HepG2 (cell line): ENCODE measurements at regions not wholly inside any gene's neighbourhood (a gene's known extent, or its start where the extent isn't known, plus 50 kb on each side); places are given as distances from the start of the nearest gene placed in this dataset.

Experiments
- ATAC-seq: fragments of 200-7000 bp; cut with Tn5 transposase; 3 replicates; pipeline ENCODE4 v1.9.1; 2020; ENCODE audit warnings: mild to moderate bottlenecking, moderate library complexity
- BruUV-seq: library from RNA; stranded (reverse); fragments of 400-500 nt; replicated peaks from 2 replicates; lab custom pipeline; 2021; lab: Mats Ljungman, UMichigan
- CTCF ChIA-PET: fragments of 300-600 bp; formaldehyde crosslinking; extraction: SDS; loops from one replicate; lab custom pipeline; 2021; ENCODE audit warnings: low total read pairs, inconsistent platforms, low intra/inter-chr PET ratio; lab: Yijun Ruan, JAX
- POLR2A ChIA-PET: fragments of 350-600 bp; sonication (Branson Sonifier 250); formaldehyde crosslinking; loops from one replicate; lab custom pipeline; 2020; ENCODE audit warnings: antibody characterized with exemption, inconsistent platforms; lab: Yijun Ruan, JAX
- DNase-seq: peaks from one replicate; pipeline ENCODE4 v3.0.0-alpha.2; 2015; ENCODE audit warnings: low spot score
- FAIRE-seq: peaks from 3 replicates; lab custom pipeline; 2011; peaks lifted over from hg19 to GRCh38; lab: Jason Lieb, UNC
- H2AFZ ChIP-seq: one replicate; pipeline ENCODE4 v1.6.1; 2011; ENCODE audit warnings: low read length, inconsistent platforms
- H3K27ac ChIP-seq: fragments of 300-600 bp; 3 replicates; pipeline ENCODE4 v1.8.0; 2011; ENCODE audit warnings: mixed run types, mild to moderate bottlenecking, mixed read lengths, low read length, inconsistent platforms; ENCODE audit not compliant: insufficient read depth; ENCODE audit errors: extremely low read length
- H3K27me3 ChIP-seq, 2 experiments: fragments of 200-600 bp in 1 of 2; 2 replicates in 1 of 2; 3 replicates in 1 of 2; pipeline versions ENCODE4 v1.6.0 to v1.8.0; 2011; ENCODE audit warnings: low read length in 2 of 2, mild to moderate bottlenecking in 2 of 2, moderate library complexity in 2 of 2, inconsistent platforms in 1 of 2; ENCODE audit not compliant: insufficient read depth in 2 of 2, control insufficient read depth in 1 of 2
- H3K36me3 ChIP-seq, 2 experiments: fragments of 200-600 bp in 1 of 2; replicated peaks in 1 of 2; 2 replicates in 1 of 2; 3 replicates in 1 of 2; pipeline versions ENCODE4 v1.5.1 to v1.8.0; 2011; ENCODE audit warnings: low read length in 2 of 2, inconsistent platforms in 1 of 2; ENCODE audit not compliant: insufficient read depth in 2 of 2, control insufficient read depth in 1 of 2
- H3K4me1 ChIP-seq: 2 replicates; pipeline ENCODE4 v1.5.1; 2012; ENCODE audit warnings: low read length, inconsistent platforms; ENCODE audit not compliant: insufficient read depth
- H3K4me2 ChIP-seq: 2 replicates; pipeline ENCODE4 v1.6.0; 2011; ENCODE audit warnings: low read depth, low read length, inconsistent platforms
- H3K4me3 ChIP-seq, 3 experiments: fragments of 200-600 bp in 1 of 3; sonication (generic), shearing (Covaris generic) in 1 of 3; replicated peaks in 1 of 3; 2 replicates each; pipeline ENCODE4 v1.5.1; 2011 to 2016; ENCODE audit warnings: low read length in 3 of 3, inconsistent platforms in 2 of 3, low read depth in 2 of 3, mild to moderate bottlenecking in 2 of 3, control low read depth in 1 of 3, mixed read lengths in 1 of 3; ENCODE audit not compliant: insufficient read depth in 1 of 3
- H3K79me2 ChIP-seq: one replicate; pipeline ENCODE4 v1.6.1; 2011; ENCODE audit warnings: low read length, inconsistent platforms; ENCODE audit not compliant: insufficient read depth
- H3K9ac ChIP-seq: 2 replicates; pipeline ENCODE4 v1.6.0; 2011; ENCODE audit warnings: mild to moderate bottlenecking, low read depth, low read length, inconsistent platforms; ENCODE audit not compliant: insufficient read depth
- H3K9me3 ChIP-seq: 2 replicates; pipeline ENCODE4 v1.5.1; 2012; ENCODE audit warnings: mild to moderate bottlenecking, low read length
- H4K20me1 ChIP-seq: 2 replicates; pipeline ENCODE4 v1.6.0; 2011; ENCODE audit warnings: inconsistent platforms, mild to moderate bottlenecking, low read length, moderate library complexity; ENCODE audit not compliant: insufficient read depth
- ETV5 ChIP-seq: IDR thresholded peaks from 2 replicates; pipeline ENCODE4 v1.6.1; 2018; ENCODE audit warnings: missing biosample characterization, missing genetic modification reagents, inconsistent platforms, borderline replicate concordance
- MXI1 ChIP-seq: IDR thresholded peaks from 3 replicates; pipeline ENCODE4 v1.6.1; 2012; ENCODE audit warnings: low read depth, low read length, inconsistent platforms, borderline replicate concordance
- NFYB ChIP-seq: sonication (generic); formaldehyde crosslinking; IDR thresholded peaks from 2 replicates; pipeline ENCODE4 v1.4.0; 2020; ENCODE audit warnings: missing genetic modification reagents
- SOX13 ChIP-seq, 3 experiments: fragments of 450-650 bp in 1 of 3; sonication (generic) in 1 of 3; formaldehyde crosslinking in 1 of 3; IDR thresholded peaks in 2 of 3; conservative IDR thresholded peaks in 1 of 3; 2 replicates each; pipeline versions ENCODE4 v1.5.0 to v1.6.1; 2016 to 2020; ENCODE audit warnings: antibody characterized with exemption in 1 of 3, mild to moderate bottlenecking in 1 of 3, missing compliant biosample characterization in 1 of 3, missing genetic modification reagents in 1 of 3, moderate library complexity in 1 of 3
- YY1 ChIP-seq: IDR thresholded peaks from 2 replicates; pipeline ENCODE4 v1.6.1; 2011; ENCODE audit warnings: low read length, low read depth, moderate library complexity, mild to moderate bottlenecking; ENCODE audit not compliant: insufficient read depth, insufficient replicate concordance
- ZNF205 ChIP-seq: IDR thresholded peaks from 2 replicates; pipeline ENCODE4 v1.6.1; 2018; ENCODE audit warnings: missing biosample characterization, missing genetic modification reagents
- WGBS: methylation state at CpG from one replicate; pipeline ENCODE4 v1.1.6; 2017; ENCODE audit warnings: low lambda C conversion rate; 5-methylcytosine and 5-hydroxymethylcytosine counted together
- in situ Hi-C: cut with HindIII; loops from 2 replicates; pipeline ENCODE4 v1.10.0; 2017; ENCODE audit warnings: low pct_unique_long_range_greater_than_20kb; ENCODE audit not compliant: extremely low pct_ligation_motif_present
- intact Hi-C: fragments of 100-400 bp; cut with micrococcal nuclease; formaldehyde crosslinking; loops from one replicate; pipeline ENCODE4 v1.10.0; 2022; ENCODE audit not compliant: unreplicated experiment
- TF ChIP-seq, protein P1 (sequence below): sonication (generic); formaldehyde crosslinking; conservative IDR thresholded peaks from 2 replicates; pipeline ENCODE4 v1.4.0; 2020; ENCODE audit warnings: missing genetic modification reagents
- TF ChIP-seq, protein P2 (sequence below): sonication (generic); formaldehyde crosslinking; IDR thresholded peaks from 2 replicates; pipeline ENCODE4 v1.4.0; 2020; ENCODE audit warnings: missing genetic modification reagents, low read depth, mild to moderate bottlenecking, borderline replicate concordance
- TF ChIP-seq, protein P3 (sequence below), 2 experiments: sonication (generic) in 1 of 2; formaldehyde crosslinking in 1 of 2; IDR thresholded peaks; 2 replicates each; pipeline versions ENCODE4 v1.5.1 to v1.6.1; 2011 to 2020; ENCODE audit warnings: borderline replicate concordance in 1 of 2, low read depth in 1 of 2, low read length in 1 of 2, mild to moderate bottlenecking in 1 of 2, missing genetic modification reagents in 1 of 2, moderate library complexity in 1 of 2
- TF ChIP-seq, protein P4 (sequence below): IDR thresholded peaks from 2 replicates; pipeline ENCODE4 v1.6.1; 2016; ENCODE audit warnings: missing compliant biosample characterization, missing genetic modification reagents, borderline replicate concordance
- TF ChIP-seq, protein P5 (sequence below): sonication (generic); formaldehyde crosslinking; IDR thresholded peaks from 2 replicates; pipeline ENCODE4 v1.8.0; 2022; ENCODE audit warnings: mild to moderate bottlenecking, missing genetic modification reagents, moderate library complexity

DNA sequence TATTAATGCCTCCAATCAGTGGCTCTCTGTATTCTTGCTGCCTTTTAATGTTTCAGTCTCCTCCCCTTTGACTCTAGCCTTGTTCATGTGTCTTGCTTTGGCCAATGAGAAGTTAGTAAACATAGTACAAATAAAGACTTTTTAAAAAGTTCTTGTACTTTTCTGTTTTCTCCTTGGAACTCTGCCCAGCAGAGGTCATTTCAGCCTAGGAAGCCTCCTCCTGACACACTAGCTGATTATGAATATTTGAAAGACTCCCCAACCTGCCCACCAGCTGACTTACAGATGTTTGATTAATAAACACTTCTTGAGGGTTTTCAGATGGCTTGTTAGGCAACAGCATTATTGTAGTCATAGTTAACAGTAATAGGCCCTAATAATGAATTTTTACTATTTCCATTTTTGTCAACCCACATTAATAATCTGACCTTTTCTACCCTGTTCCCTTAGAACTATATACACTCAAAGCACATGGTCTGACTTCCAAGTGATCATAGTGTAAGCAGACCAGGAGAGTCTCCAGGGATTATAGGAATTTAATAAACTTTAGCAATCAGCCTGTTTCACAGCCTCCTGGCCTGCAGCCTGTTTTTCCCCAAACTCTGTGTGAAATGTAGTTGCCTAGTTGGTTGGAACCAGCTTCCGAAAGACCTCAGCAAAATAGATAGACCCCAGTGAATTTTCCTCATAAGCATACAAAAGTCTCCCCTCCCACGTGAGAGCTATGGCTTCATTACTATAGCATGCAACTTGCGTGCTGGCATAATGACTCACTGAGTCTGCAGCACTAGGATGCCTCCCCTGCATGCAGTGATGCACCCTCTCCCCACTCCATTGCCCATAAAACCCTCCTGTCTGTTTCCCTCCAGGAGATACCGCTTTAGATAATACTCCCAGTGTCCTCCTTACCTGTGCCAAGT lies 670.7 kb upstream of the ZNF804A start:
- H3K27ac ChIP-seq = no peak overlapping the region
- no peaks in the 10 kb centered on the region for H3K4me1 ChIP-seq
- in situ Hi-C loops = no loop called here
- DNase-seq (no peak), ATAC-seq (no peak), FAIRE-seq (no peak)
- peaks cover 14% of the 10 kb centered on the region; the same call in 1 of the 2 replicates for H3K9me3 ChIP-seq
- ChIA-PET POLR2A (no interaction called here), CTCF (no interaction called here)
- H3K9ac ChIP-seq = no peak overlapping the region
- no peak overlapping the region for H3K4me2 ChIP-seq
- H2AFZ ChIP-seq = no peak overlapping the region
- H3K4me3 ChIP-seq = no peak overlapping the region
- H4K20me1 ChIP-seq = no peaks in the 10 kb centered on the region
- no peak for TF ChIP-seq YY1
- TF ChIP-seq ETV5 (CRISPR knock-in tag) = no peak
- no peak for TF ChIP-seq SOX13 (IDR thresholded peaks at IDR 0.05)
- TF ChIP-seq SOX13 (CRISPR knock-in tag; conservative IDR thresholded peaks at IDR 0.05 in 1 of 2, IDR thresholded peaks at IDR 0.05 in 1 of 2) = no peak
- TF ChIP-seq, protein P1, sequence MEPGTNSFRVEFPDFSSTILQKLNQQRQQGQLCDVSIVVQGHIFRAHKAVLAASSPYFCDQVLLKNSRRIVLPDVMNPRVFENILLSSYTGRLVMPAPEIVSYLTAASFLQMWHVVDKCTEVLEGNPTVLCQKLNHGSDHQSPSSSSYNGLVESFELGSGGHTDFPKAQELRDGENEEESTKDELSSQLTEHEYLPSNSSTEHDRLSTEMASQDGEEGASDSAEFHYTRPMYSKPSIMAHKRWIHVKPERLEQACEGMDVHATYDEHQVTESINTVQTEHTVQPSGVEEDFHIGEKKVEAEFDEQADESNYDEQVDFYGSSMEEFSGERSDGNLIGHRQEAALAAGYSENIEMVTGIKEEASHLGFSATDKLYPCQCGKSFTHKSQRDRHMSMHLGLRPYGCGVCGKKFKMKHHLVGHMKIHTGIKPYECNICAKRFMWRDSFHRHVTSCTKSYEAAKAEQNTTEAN (CRISPR knock-in tag) = no peak
- TF ChIP-seq, protein P2, sequence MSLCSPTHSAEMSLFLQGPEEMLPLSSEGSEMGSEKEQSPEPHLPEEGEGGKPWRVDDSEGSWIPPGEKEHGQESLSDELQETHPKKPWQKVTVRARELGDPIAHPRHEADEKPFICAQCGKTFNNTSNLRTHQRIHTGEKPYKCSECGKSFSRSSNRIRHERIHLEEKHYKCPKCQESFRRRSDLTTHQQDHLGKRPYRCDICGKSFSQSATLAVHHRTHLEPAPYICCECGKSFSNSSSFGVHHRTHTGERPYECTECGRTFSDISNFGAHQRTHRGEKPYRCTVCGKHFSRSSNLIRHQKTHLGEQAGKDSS (CRISPR knock-in tag) = no peak
- TF ChIP-seq, protein P3, sequence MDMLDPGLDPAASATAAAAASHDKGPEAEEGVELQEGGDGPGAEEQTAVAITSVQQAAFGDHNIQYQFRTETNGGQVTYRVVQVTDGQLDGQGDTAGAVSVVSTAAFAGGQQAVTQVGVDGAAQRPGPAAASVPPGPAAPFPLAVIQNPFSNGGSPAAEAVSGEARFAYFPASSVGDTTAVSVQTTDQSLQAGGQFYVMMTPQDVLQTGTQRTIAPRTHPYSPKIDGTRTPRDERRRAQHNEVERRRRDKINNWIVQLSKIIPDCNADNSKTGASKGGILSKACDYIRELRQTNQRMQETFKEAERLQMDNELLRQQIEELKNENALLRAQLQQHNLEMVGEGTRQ (IDR thresholded peaks at IDR 0.05; ENCODE audit: low read depth, low read length) = no peak
- TF ChIP-seq, protein P3 (CRISPR knock-in tag; IDR thresholded peaks at IDR 0.05; ENCODE audit: borderline replicate concordance) = no peak
- TF ChIP-seq, protein P4, sequence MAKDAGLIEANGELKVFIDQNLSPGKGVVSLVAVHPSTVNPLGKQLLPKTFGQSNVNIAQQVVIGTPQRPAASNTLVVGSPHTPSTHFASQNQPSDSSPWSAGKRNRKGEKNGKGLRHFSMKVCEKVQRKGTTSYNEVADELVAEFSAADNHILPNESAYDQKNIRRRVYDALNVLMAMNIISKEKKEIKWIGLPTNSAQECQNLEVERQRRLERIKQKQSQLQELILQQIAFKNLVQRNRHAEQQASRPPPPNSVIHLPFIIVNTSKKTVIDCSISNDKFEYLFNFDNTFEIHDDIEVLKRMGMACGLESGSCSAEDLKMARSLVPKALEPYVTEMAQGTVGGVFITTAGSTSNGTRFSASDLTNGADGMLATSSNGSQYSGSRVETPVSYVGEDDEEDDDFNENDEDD = no peak
- TF ChIP-seq, protein P5, sequence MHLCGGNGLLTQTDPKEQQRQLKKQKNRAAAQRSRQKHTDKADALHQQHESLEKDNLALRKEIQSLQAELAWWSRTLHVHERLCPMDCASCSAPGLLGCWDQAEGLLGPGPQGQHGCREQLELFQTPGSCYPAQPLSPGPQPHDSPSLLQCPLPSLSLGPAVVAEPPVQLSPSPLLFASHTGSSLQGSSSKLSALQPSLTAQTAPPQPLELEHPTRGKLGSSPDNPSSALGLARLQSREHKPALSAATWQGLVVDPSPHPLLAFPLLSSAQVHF (CRISPR knock-in tag) = no peak
- no peak for TF ChIP-seq NFYB (CRISPR knock-in tag)
- no peak for TF ChIP-seq MXI1
- TF ChIP-seq ZNF205 = no peak
- no peaks in the 10 kb centered on the region for H3K27me3 ChIP-seq
- H3K36me3 ChIP-seq = no peaks in the 10 kb centered on the region
- intact Hi-C loops = no loop called here
- WGBS = 3% methylated on average over 4 of the region's 4 CpGs
- no peaks in the 10 kb centered on the region for H3K79me2 ChIP-seq
- BruUV-seq = no TSS peak
